Activated T-helper 1 cell treated with anti-CD3 and anti-CD28 coated beads, Interleukin-12 subunit alpha, Interleukin-12 subunit beta, Interleukin-2, Interleukin-4 antibody, amounts not matched to agents 30 ng/mL and 10 ng/mL and 1 ng/mL, durations not matched to agents 14 hours and 24 hours and 36 hours (primary cell): ENCODE measurements at regions not wholly inside any gene's neighbourhood (a gene's known extent, or its start where the extent isn't known, plus 50 kb on each side); places are given as distances from the start of the nearest gene placed in this dataset.
"Not testable (repeated sequence)": the region's sequence is repeated elsewhere in the genome, so short reads cannot be mapped to it uniquely, and the experiment has no call there.

Experiments
- DNase-seq: peaks from one replicate; pipeline ENCODE4 v3.0.0; 2021; ENCODE audit warnings: low spot score
- H3K27ac Mint-ChIP-seq: one replicate; pipeline ENCODE4 v1.8.0; 2021; ENCODE audit warnings: mild to moderate bottlenecking, mixed read lengths
- H3K27me3 Mint-ChIP-seq: one replicate; pipeline ENCODE4 v1.8.0; 2022; ENCODE audit warnings: mild to moderate bottlenecking, moderate library complexity, mixed read lengths; ENCODE audit not compliant: insufficient read depth
- H3K36me3 Mint-ChIP-seq: one replicate; pipeline ENCODE4 v1.8.0; 2021; ENCODE audit warnings: low read depth, mixed read lengths
- H3K4me1 Mint-ChIP-seq: one replicate; pipeline ENCODE4 v1.8.0; 2021; ENCODE audit warnings: low read depth, mixed read lengths
- H3K4me3 Mint-ChIP-seq: one replicate; pipeline ENCODE4 v1.8.0; 2021; ENCODE audit warnings: mild to moderate bottlenecking, moderate library complexity, mixed read lengths
- H3K9me3 Mint-ChIP-seq: one replicate; pipeline ENCODE4 v1.8.0; 2021; ENCODE audit warnings: mixed read lengths
- intact Hi-C: fragments of 100-400 bp; cut with micrococcal nuclease; formaldehyde crosslinking; loops from one replicate; pipeline ENCODE4 v1.15.1; 2024

DNA sequence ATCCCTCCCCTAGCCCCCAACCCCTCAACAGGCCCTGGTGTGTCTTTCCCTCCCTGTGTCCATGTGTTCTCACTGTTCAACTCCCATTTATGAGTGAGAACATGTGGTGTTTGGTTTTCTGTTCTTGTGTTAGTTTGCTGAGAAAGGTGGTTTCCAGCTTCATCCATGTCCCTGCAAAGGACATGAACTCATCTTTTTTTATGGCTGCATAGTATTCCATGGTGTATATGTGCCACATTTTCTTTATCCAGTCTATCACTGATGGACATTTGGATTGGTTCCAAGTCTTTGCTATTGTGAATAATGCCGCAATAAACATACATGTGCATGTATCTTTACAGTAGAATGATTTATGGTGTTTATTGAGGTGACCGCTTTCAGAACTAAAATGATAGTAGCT is 607.1 kb upstream of the SOX9 start:
- H3K27ac Mint-ChIP-seq, H3K4me1 Mint-ChIP-seq, H3K36me3 Mint-ChIP-seq, DNase-seq, H3K27me3 Mint-ChIP-seq, H3K4me3 Mint-ChIP-seq, intact Hi-C loops: not testable (repeated sequence)
- peaks cover 23% of the 10 kb centered on the region for H3K9me3 Mint-ChIP-seq

DNA sequence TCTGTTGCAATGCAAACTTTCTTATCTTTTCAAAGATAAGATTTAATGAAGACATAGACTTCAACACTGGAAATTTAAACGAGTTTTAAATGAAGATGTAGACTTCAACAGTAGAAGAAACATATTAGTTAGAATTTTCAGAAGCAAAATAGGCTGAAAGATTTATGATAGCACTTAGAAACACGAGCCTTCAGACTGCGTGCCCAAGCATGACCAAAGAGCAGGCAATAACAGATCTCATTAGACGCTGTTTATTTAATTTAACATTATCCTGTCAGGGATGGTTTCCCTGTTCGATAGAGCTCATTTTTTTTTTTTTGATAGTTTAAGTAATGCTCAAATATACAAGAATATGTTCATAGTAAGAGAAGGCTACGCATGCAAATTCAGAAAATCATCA is 604.7 kb upstream of the SOX9 start:
- no peak for DNase-seq
- Mint-ChIP-seq H3K9me3 (peaks cover 30% of the 10 kb centered on the region), H3K4me3 (no peak overlapping the region), H3K27ac (no peak overlapping the region), H3K27me3 (no peaks in the 10 kb centered on the region), H3K4me1 (no peaks in the 10 kb centered on the region), H3K36me3 (no peaks in the 10 kb centered on the region)
- intact Hi-C loops: no loop called here

GRCh38 chr17:71519285-71519684 is 601.5 kb upstream of the SOX9 start:
- intact Hi-C loops: no loop called here
- Mint-ChIP-seq H3K36me3 (no peaks in the 10 kb centered on the region), H3K4me1 (no peaks in the 10 kb centered on the region), H3K27ac (no peak overlapping the region), H3K4me3 (no peak overlapping the region), H3K9me3 (peaks cover 45% of the 10 kb centered on the region), H3K27me3 (no peaks in the 10 kb centered on the region)
- no peak for DNase-seq

- Mint-ChIP-seq H3K27ac (no peak overlapping the region), H3K27me3 (no peaks in the 10 kb centered on the region)
- intact Hi-C loops: no loop called here
Measured at GRCh38 chr17:71521724-71522123, 599.1 kb upstream of the SOX9 start.

DNA sequence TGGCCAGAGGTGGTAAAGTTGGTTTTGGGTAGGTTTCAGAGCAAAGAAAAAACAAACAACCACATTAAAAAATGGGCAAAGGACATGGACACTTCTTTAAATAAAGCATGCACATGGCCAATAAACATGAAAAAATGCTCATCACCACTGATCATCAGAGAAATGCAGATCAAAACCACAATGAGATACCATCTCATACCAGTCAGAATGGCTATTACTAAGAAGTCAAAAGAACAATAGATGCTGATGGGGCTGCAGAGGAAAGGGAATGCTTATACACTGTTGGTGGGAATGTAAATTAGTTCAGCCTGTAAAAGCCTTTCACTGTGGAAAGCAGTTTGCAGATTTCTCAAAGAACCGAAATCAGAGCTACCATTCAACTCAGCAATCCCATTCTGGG is 598.4 kb upstream of the SOX9 start:
- intact Hi-C loops: no loop called here
- Mint-ChIP-seq H3K36me3 (no peaks in the 10 kb centered on the region), H3K9me3 (peaks cover 34% of the 10 kb centered on the region), H3K27me3 (no peaks in the 10 kb centered on the region), H3K4me1 (no peaks in the 10 kb centered on the region), H3K27ac (no peak overlapping the region), H3K4me3 (no peak overlapping the region)
- no peak for DNase-seq

More at GRCh38 chr17:71521724-71522123, 599.1 kb upstream of the SOX9 start:
- Mint-ChIP-seq H3K4me1 (no peaks in the 10 kb centered on the region), H3K9me3 (peaks cover 34% of the 10 kb centered on the region), H3K4me3 (no peak overlapping the region), H3K36me3 (no peaks in the 10 kb centered on the region)
- DNase-seq: no peak

DNA sequence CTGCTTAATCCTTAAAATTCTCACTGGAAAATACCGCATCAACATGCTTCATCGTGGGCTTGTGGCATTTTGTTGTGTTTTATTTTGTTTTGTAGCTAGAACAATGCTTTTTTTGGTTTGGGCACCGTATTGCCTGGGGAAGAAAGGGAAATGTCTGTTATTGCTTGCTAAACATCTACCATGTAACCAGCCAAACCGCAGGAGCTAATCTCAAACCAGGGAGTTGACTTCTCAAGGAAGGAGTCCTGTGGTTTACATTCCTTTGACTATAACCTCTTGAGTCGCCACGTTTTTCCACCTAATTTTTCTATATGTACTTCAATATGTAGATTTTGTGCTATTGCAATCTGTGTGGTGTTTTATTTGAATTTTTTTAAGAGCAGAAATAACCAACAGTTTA is 593.5 kb upstream of the SOX9 start:
- Mint-ChIP-seq H3K27me3 (no peaks in the 10 kb centered on the region), H3K36me3 (no peaks in the 10 kb centered on the region), H3K4me3 (no peak overlapping the region), H3K4me1 (no peaks in the 10 kb centered on the region), H3K9me3 (peaks cover 12% of the 10 kb centered on the region), H3K27ac (no peak overlapping the region)
- intact Hi-C loops: no loop called here
- no peak for DNase-seq

GRCh38 chr17:71528210-71528609 is 592.6 kb upstream of the SOX9 start:
- Mint-ChIP-seq H3K27me3 (no peaks in the 10 kb centered on the region), H3K4me3 (no peak overlapping the region)
- DNase-seq: no peak

DNA sequence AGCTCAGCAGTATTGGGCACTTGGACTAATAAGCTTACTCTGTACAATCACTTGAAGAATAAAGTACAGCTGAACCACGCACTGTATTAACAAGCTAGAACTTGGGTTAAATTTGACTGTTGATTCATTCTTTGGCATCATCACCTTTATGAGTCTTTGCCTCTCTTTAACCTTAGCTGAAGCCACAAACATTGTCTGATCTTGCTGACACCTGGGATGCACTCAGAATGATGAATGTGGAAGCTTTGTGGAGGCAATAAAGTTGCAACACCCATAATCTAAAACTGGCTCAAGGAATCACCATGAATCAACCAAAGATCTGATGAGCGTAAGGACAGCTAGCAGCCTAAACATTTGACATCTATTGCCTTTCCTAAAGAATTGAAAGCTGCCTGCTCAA is 590.6 kb upstream of the SOX9 start:
- H3K9me3 Mint-ChIP-seq: no peaks in the 10 kb centered on the region
- H3K27ac Mint-ChIP-seq: no peak overlapping the region
- no peaks in the 10 kb centered on the region for H3K27me3 Mint-ChIP-seq
- H3K36me3 Mint-ChIP-seq: no peaks in the 10 kb centered on the region
- no peak for DNase-seq
- H3K4me1 Mint-ChIP-seq: no peaks in the 10 kb centered on the region
- H3K4me3 Mint-ChIP-seq: no peak overlapping the region
- intact Hi-C loops: no loop called here

More at GRCh38 chr17:71528210-71528609, 592.6 kb upstream of the SOX9 start:
- H3K9me3 Mint-ChIP-seq: peaks cover 6% of the 10 kb centered on the region
- H3K4me1 Mint-ChIP-seq: no peaks in the 10 kb centered on the region
- H3K27ac Mint-ChIP-seq: no peak overlapping the region
- intact Hi-C loops: no loop called here
- H3K36me3 Mint-ChIP-seq: no peaks in the 10 kb centered on the region

DNA sequence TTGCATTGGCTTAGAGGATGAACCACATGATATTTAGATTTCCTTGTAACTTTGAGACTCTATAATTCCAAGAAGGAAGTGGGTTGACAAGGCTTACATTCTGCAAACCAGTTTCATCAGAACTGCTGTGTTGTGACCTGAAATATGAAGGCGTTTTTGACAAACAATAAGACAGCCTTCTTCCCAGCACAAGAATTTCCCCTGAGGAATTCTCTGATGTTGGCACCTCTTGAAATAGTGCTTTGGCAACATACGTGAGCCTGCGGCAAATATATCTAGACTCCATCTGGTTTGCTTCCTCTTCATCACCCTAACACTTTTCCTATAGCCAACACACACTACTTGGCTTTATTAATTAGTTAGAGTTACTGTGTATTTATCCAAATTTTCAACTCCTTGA is 585.5 kb upstream of the SOX9 start:
- H3K27me3 Mint-ChIP-seq: no peaks in the 10 kb centered on the region
- H3K36me3 Mint-ChIP-seq: no peaks in the 10 kb centered on the region
- H3K27ac Mint-ChIP-seq: no peak overlapping the region
- intact Hi-C loops: no loop called here
- H3K4me1 Mint-ChIP-seq: no peaks in the 10 kb centered on the region
- H3K4me3 Mint-ChIP-seq: no peak overlapping the region
- DNase-seq: no peak
- H3K9me3 Mint-ChIP-seq: no peaks in the 10 kb centered on the region

GRCh38 chr17:71546419-71546818 is 574.4 kb upstream of the SOX9 start:
- no peaks in the 10 kb centered on the region for H3K36me3 Mint-ChIP-seq
- DNase-seq: no peak
- no peak overlapping the region for H3K4me3 Mint-ChIP-seq
- intact Hi-C loops: no loop called here
- no peaks in the 10 kb centered on the region for H3K27me3 Mint-ChIP-seq
- H3K9me3 Mint-ChIP-seq: peaks cover 15% of the 10 kb centered on the region
- no peak overlapping the region for H3K27ac Mint-ChIP-seq
- H3K4me1 Mint-ChIP-seq: no peaks in the 10 kb centered on the region

DNA sequence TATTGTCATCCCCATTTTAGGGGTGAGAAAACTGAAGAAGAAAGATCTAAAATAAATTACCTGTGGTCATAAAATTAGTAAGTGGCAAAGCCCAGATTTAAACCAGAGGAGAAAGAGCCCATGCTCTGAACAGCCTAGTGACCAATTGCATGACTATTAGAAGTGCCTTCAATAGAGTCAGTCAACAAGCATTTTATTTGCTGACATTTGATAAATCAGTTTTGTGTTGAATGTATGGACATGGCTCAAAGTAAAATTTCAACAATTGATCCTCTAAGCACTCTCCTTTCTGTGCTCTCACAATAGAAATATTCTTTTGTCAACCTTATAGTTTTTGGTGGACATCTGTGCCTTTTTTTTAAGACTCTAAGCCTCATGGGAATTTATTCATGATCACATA is 572.9 kb upstream of the SOX9 start:
- intact Hi-C loops: no loop called here
- no peak for DNase-seq
- Mint-ChIP-seq H3K27ac (no peak overlapping the region), H3K4me1 (no peaks in the 10 kb centered on the region), H3K27me3 (no peaks in the 10 kb centered on the region), H3K36me3 (no peaks in the 10 kb centered on the region), H3K4me3 (no peak overlapping the region), H3K9me3 (peaks cover 16% of the 10 kb centered on the region)

- Mint-ChIP-seq H3K27ac (no peak overlapping the region), H3K36me3 (no peaks in the 10 kb centered on the region), H3K4me3 (no peak overlapping the region), H3K27me3 (no peaks in the 10 kb centered on the region), H3K9me3 (peaks cover 20% of the 10 kb centered on the region), H3K4me1 (no peaks in the 10 kb centered on the region)
- intact Hi-C loops: no loop called here
- no peak for DNase-seq
Measured at GRCh38 chr17:71548540-71549190, 572.2 kb upstream of the SOX9 start.

DNA sequence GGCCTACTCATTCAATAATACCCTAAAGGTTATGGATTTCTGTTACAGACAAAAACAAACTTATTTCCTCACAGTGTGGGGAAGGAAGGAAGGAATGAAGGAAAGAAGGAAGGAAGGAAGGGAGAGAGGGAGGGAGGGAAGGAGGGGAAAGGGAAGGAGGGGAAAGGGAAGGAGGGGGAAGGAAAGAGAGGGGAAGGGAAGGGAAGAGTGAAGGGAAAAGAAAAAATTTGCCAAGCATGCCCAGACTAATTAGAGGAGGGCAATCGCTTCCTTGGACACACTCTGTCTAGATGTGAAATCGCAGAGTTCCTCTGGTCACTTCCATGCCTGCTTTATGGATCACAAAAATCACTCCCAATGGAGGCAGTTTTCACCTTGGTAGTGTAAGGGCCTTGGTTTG is 570.1 kb upstream of the SOX9 start:
- Mint-ChIP-seq H3K36me3 (no peaks in the 10 kb centered on the region), H3K4me1 (no peaks in the 10 kb centered on the region), H3K4me3 (no peak overlapping the region), H3K27me3 (no peaks in the 10 kb centered on the region), H3K9me3 (peaks cover 17% of the 10 kb centered on the region), H3K27ac (no peak overlapping the region)
- intact Hi-C loops: no loop called here
- no peak for DNase-seq

DNA sequence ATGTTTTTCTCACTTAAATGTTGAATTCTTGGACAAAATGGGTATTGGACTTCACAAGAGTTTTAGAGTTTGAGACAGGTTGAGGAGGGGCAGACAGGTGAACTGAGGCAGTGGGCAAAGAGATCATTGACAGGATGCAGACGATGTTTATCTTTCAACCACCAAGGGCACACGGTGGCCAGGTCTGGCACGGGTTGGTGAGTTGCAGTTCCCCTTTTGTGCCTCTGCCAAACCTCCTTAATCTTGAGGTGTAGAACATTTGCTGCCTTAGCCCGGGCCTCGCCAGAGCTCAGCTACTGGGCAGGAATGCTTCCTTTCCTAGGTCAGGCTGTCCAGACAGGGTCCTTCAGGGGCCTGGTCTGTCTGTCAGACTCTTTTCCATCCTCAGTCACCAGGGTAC is 567.4 kb upstream of the SOX9 start:
- intact Hi-C loops: no loop called here
- Mint-ChIP-seq H3K36me3 (no peaks in the 10 kb centered on the region), H3K4me1 (no peaks in the 10 kb centered on the region), H3K27me3 (no peaks in the 10 kb centered on the region), H3K9me3 (peaks cover 28% of the 10 kb centered on the region), H3K4me3 (no peak overlapping the region), H3K27ac (no peak overlapping the region)
- no peak for DNase-seq
